Activated CD4-positive, alpha-beta T cell treated with anti-CD3 and anti-CD28 coated beads, Interleukin-2, amount 10 ng/mL, durations not matched to agents 7 days and 5 days (primary cell): ENCODE measurements at regions not wholly inside any gene's neighbourhood (a gene's known extent, or its start where the extent isn't known, plus 50 kb on each side); places are given as distances from the start of the nearest gene placed in this dataset.
A peak's percentile ranks its signal among the peaks of the same experiment; 100 is the strongest.

Source experiments
- CTCF ChIA-PET: fragments of 350-600 bp; sonication (Branson Sonifier 250); formaldehyde crosslinking; loops from one replicate; lab custom pipeline; 2021; ENCODE audit warnings: antibody characterized with exemption; lab: Charles Lee
- POLR2A ChIA-PET: fragments of 350-600 bp; sonication (Branson Sonifier 250); formaldehyde crosslinking; loops from one replicate; lab custom pipeline; 2021; ENCODE audit warnings: antibody characterized with exemption; lab: Charles Lee
- DNase-seq: peaks from one replicate; pipeline ENCODE4 v3.0.0-alpha.2; 2020
- H3K27ac Mint-ChIP-seq: one replicate; pipeline ENCODE4 v1.8.0; 2021; ENCODE audit warnings: mild to moderate bottlenecking, moderate library complexity, mixed read lengths
- H3K27me3 Mint-ChIP-seq: one replicate; pipeline ENCODE4 v1.8.0; 2021; ENCODE audit warnings: mixed read lengths
- H3K36me3 Mint-ChIP-seq: one replicate; pipeline ENCODE4 v1.8.0; 2021; ENCODE audit warnings: low read depth, mixed read lengths
- H3K4me1 Mint-ChIP-seq: one replicate; pipeline ENCODE4 v1.8.0; 2021; ENCODE audit warnings: mixed read lengths
- H3K4me3 Mint-ChIP-seq: one replicate; pipeline ENCODE4 v1.8.0; 2021; ENCODE audit warnings: mild to moderate bottlenecking, moderate library complexity, mixed read lengths
- H3K9me3 Mint-ChIP-seq: one replicate; pipeline ENCODE4 v1.8.0; 2021; ENCODE audit warnings: mixed read lengths

GRCh38 chr18:10264260-10264659 lies 190.2 kb upstream of the APCDD1 start:
- H3K9me3 Mint-ChIP-seq, result no peaks in the 10 kb centered on the region
- H3K4me1 Mint-ChIP-seq, result no peaks in the 10 kb centered on the region
- H3K36me3 Mint-ChIP-seq, result no peaks in the 10 kb centered on the region
- no peak overlapping the region for H3K4me3 Mint-ChIP-seq
- no peak overlapping the region for H3K27ac Mint-ChIP-seq
- H3K27me3 Mint-ChIP-seq, result peaks cover 4% of the 10 kb centered on the region
- no peak for DNase-seq
- POLR2A ChIA-PET, result no interaction called here
- CTCF ChIA-PET, result no interaction called here

- Mint-ChIP-seq H3K4me1 (no peaks in the 10 kb centered on the region), H3K36me3 (no peaks in the 10 kb centered on the region), H3K4me3 (no peak overlapping the region), H3K27ac (no peak overlapping the region), H3K27me3 (no peaks in the 10 kb centered on the region), H3K9me3 (no peaks in the 10 kb centered on the region)
- ChIA-PET CTCF (no interaction called here), POLR2A (no interaction called here)
- DNase-seq, result no peak
Measured at GRCh38 chr18:10265560-10266333, 188.7 kb upstream of the APCDD1 start.

- POLR2A ChIA-PET, result no interaction called here
- CTCF ChIA-PET, result no interaction called here
Measured at GRCh38 chr18:10266334-10266590, 188.2 kb upstream of the APCDD1 start.

GRCh38 chr18:10269261-10269660 lies 185.2 kb upstream of the APCDD1 start:
- no peak for DNase-seq
- Mint-ChIP-seq H3K27ac (peak overlapping the region; percentile 42), H3K4me3 (no peak overlapping the region), H3K4me1 (no peaks in the 10 kb centered on the region), H3K36me3 (no peaks in the 10 kb centered on the region), H3K9me3 (no peaks in the 10 kb centered on the region), H3K27me3 (no peaks in the 10 kb centered on the region)
- ChIA-PET POLR2A (no interaction called here), CTCF (no interaction called here)

More at GRCh38 chr18:10266334-10266590, 188.2 kb upstream of the APCDD1 start:
- H3K36me3 Mint-ChIP-seq, result no peaks in the 10 kb centered on the region
- H3K4me3 Mint-ChIP-seq, result no peak overlapping the region
- no peaks in the 10 kb centered on the region for H3K27me3 Mint-ChIP-seq
- no peaks in the 10 kb centered on the region for H3K9me3 Mint-ChIP-seq
- DNase-seq, result no peak
- no peak overlapping the region for H3K27ac Mint-ChIP-seq
- H3K4me1 Mint-ChIP-seq, result no peaks in the 10 kb centered on the region

- no peaks in the 10 kb centered on the region for H3K9me3 Mint-ChIP-seq
- no peaks in the 10 kb centered on the region for H3K27me3 Mint-ChIP-seq
- ChIA-PET POLR2A (no interaction called here), CTCF (no interaction called here)
- DNase-seq, result no peak
- H3K4me1 Mint-ChIP-seq, result no peaks in the 10 kb centered on the region
- no peak overlapping the region for H3K4me3 Mint-ChIP-seq
- H3K27ac Mint-ChIP-seq, result no peak overlapping the region
- H3K36me3 Mint-ChIP-seq, result no peaks in the 10 kb centered on the region
Measured at GRCh38 chr18:10270151-10270571, 184.3 kb upstream of the APCDD1 start.

- no peaks in the 10 kb centered on the region for H3K4me1 Mint-ChIP-seq
- no peak overlapping the region for H3K4me3 Mint-ChIP-seq
- H3K36me3 Mint-ChIP-seq, result no peaks in the 10 kb centered on the region
- no peak for DNase-seq
- CTCF ChIA-PET, result no interaction called here
- H3K9me3 Mint-ChIP-seq, result no peaks in the 10 kb centered on the region
- no peak overlapping the region for H3K27ac Mint-ChIP-seq
- POLR2A ChIA-PET, result no interaction called here
- H3K27me3 Mint-ChIP-seq, result no peaks in the 10 kb centered on the region
Measured at GRCh38 chr18:10271481-10271880, 183.0 kb upstream of the APCDD1 start.

- H3K9me3 Mint-ChIP-seq, result no peaks in the 10 kb centered on the region
- DNase-seq, result no peak
- CTCF ChIA-PET, result no interaction called here
- H3K27ac Mint-ChIP-seq, result no peak overlapping the region
- POLR2A ChIA-PET, result no interaction called here
- H3K4me1 Mint-ChIP-seq, result peaks cover 2% of the 10 kb centered on the region
- no peaks in the 10 kb centered on the region for H3K36me3 Mint-ChIP-seq
- no peaks in the 10 kb centered on the region for H3K27me3 Mint-ChIP-seq
- no peak overlapping the region for H3K4me3 Mint-ChIP-seq
Measured at GRCh38 chr18:10274301-10274700, 180.1 kb upstream of the APCDD1 start.

- peaks cover 10% of the 10 kb centered on the region for H3K4me1 Mint-ChIP-seq
- no peak overlapping the region for H3K4me3 Mint-ChIP-seq
- no peaks in the 10 kb centered on the region for H3K27me3 Mint-ChIP-seq
- no peaks in the 10 kb centered on the region for H3K36me3 Mint-ChIP-seq
- no peaks in the 10 kb centered on the region for H3K9me3 Mint-ChIP-seq
- no peak for DNase-seq
- no peak overlapping the region for H3K27ac Mint-ChIP-seq
- CTCF ChIA-PET, result no interaction called here
- POLR2A ChIA-PET, result no interaction called here
Measured at GRCh38 chr18:10275486-10275885, 178.9 kb upstream of the APCDD1 start.

GRCh38 chr18:10278265-10278664 lies 176.2 kb upstream of the APCDD1 start:
- Mint-ChIP-seq H3K27me3 (no peaks in the 10 kb centered on the region), H3K9me3 (no peaks in the 10 kb centered on the region), H3K27ac (no peak overlapping the region), H3K4me3 (no peak overlapping the region), H3K4me1 (peaks cover 10% of the 10 kb centered on the region), H3K36me3 (no peaks in the 10 kb centered on the region)
- no peak for DNase-seq
- ChIA-PET POLR2A (no interaction called here), CTCF (no interaction called here)

GRCh38 chr18:10279471-10279870 lies 175.0 kb upstream of the APCDD1 start:
- H3K27me3 Mint-ChIP-seq, result no peaks in the 10 kb centered on the region

GRCh38 chr18:10279905-10280644 lies 174.4 kb upstream of the APCDD1 start:
- Mint-ChIP-seq H3K4me1 (peaks cover 10% of the 10 kb centered on the region), H3K4me3 (no peak overlapping the region), H3K36me3 (no peaks in the 10 kb centered on the region), H3K27me3 (no peaks in the 10 kb centered on the region), H3K9me3 (no peaks in the 10 kb centered on the region), H3K27ac (no peak overlapping the region)
- ChIA-PET CTCF (no interaction called here), POLR2A (no interaction called here)
- DNase-seq, result no peak

More at GRCh38 chr18:10279471-10279870, 175.0 kb upstream of the APCDD1 start:
- no peaks in the 10 kb centered on the region for H3K36me3 Mint-ChIP-seq
- H3K27ac Mint-ChIP-seq, result no peak overlapping the region
- CTCF ChIA-PET, result no interaction called here
- no peak for DNase-seq
- H3K4me1 Mint-ChIP-seq, result peaks cover 10% of the 10 kb centered on the region
- H3K9me3 Mint-ChIP-seq, result no peaks in the 10 kb centered on the region
- no peak overlapping the region for H3K4me3 Mint-ChIP-seq
- POLR2A ChIA-PET, result no interaction called here

GRCh38 chr18:10284540-10285282 lies 169.7 kb upstream of the APCDD1 start:
- CTCF ChIA-PET, result no interaction called here
- H3K27ac Mint-ChIP-seq, result no peak overlapping the region
- H3K36me3 Mint-ChIP-seq, result no peaks in the 10 kb centered on the region
- H3K9me3 Mint-ChIP-seq, result peaks cover 3% of the 10 kb centered on the region
- POLR2A ChIA-PET, result no interaction called here
- no peak for DNase-seq
- H3K27me3 Mint-ChIP-seq, result no peaks in the 10 kb centered on the region
- peaks cover 3% of the 10 kb centered on the region for H3K4me1 Mint-ChIP-seq
- H3K4me3 Mint-ChIP-seq, result no peak overlapping the region

GRCh38 chr18:10285283-10285640 lies 169.2 kb upstream of the APCDD1 start:
- no peak overlapping the region for H3K4me3 Mint-ChIP-seq
- H3K27me3 Mint-ChIP-seq, result no peaks in the 10 kb centered on the region
- H3K36me3 Mint-ChIP-seq, result no peaks in the 10 kb centered on the region
- H3K27ac Mint-ChIP-seq, result no peak overlapping the region
- H3K4me1 Mint-ChIP-seq, result no peaks in the 10 kb centered on the region
- ChIA-PET CTCF (no interaction called here), POLR2A (no interaction called here)
- no peak for DNase-seq
- H3K9me3 Mint-ChIP-seq, result peaks cover 3% of the 10 kb centered on the region
